ENCODE measurements at regions not wholly inside any gene's neighbourhood (a gene's known extent, or its start where the extent isn't known, plus 50 kb on each side); places are given as distances from the start of the nearest gene placed in this dataset.
"Not testable (repeated sequence)": the region's sequence is repeated elsewhere in the genome, so short reads cannot be mapped to it uniquely, and the experiment has no call there.

GRCh38 chr13:62418376-62418775 is 1002.7 kb upstream of the PCDH20 start:
- 52% methylated on average over 4 of the region's 4 CpGs for WGBS
- TF ChIP-seq EP300 (IDR thresholded peaks at IDR 0.05) (no peak), POLR2A (IDR thresholded peaks at IDR 0.05) (no peak), POLR2AphosphoS5 (IDR thresholded peaks at IDR 0.05) (no peak)
- TF ChIP-seq, protein P1, sequence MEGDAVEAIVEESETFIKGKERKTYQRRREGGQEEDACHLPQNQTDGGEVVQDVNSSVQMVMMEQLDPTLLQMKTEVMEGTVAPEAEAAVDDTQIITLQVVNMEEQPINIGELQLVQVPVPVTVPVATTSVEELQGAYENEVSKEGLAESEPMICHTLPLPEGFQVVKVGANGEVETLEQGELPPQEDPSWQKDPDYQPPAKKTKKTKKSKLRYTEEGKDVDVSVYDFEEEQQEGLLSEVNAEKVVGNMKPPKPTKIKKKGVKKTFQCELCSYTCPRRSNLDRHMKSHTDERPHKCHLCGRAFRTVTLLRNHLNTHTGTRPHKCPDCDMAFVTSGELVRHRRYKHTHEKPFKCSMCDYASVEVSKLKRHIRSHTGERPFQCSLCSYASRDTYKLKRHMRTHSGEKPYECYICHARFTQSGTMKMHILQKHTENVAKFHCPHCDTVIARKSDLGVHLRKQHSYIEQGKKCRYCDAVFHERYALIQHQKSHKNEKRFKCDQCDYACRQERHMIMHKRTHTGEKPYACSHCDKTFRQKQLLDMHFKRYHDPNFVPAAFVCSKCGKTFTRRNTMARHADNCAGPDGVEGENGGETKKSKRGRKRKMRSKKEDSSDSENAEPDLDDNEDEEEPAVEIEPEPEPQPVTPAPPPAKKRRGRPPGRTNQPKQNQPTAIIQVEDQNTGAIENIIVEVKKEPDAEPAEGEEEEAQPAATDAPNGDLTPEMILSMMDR (IDR thresholded peaks at IDR 0.05) = no peak

DNA sequence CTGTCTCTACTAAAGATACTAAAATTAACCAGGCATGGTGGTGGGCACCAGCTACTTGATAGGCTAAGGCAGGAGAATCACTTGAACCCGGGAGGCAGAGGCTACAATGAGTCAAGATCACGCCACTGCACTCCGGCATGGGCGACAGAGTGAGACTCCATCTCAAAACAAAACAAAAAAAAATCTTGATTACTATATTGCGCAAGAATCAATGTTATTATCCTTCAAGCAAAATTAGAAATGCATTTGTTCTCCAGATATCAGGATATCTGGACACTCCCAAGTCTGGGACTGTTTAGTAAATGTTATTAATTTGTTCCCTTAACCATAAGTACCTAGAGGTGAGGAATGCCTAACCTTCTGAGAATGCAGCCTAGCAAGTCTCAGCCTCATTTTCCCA is 992.2 kb upstream of the PCDH20 start:
- H3K27ac ChIP-seq = no peak overlapping the region
- no peak for DNase-seq (ENCODE audit: low spot score in 2 of 2)
- no peaks in the 10 kb centered on the region for H3K9me3 ChIP-seq
- TF ChIP-seq POLR2AphosphoS5 (IDR thresholded peaks at IDR 0.05) = no peak
- TF ChIP-seq, protein P1 (IDR thresholded peaks at IDR 0.05) = no peak
- TF ChIP-seq EP300 (IDR thresholded peaks at IDR 0.05) = no peak
- no peak for TF ChIP-seq POLR2A (IDR thresholded peaks at IDR 0.05)
- H3K4me1 ChIP-seq = no peaks in the 10 kb centered on the region
- no peaks in the 10 kb centered on the region for H3K36me3 ChIP-seq
- H3K4me3 ChIP-seq = no peak overlapping the region
- no peaks in the 10 kb centered on the region for H3K27me3 ChIP-seq
- WGBS = 97% methylated on average over 5 of the region's 5 CpGs

More at GRCh38 chr13:62418376-62418775, 1002.7 kb upstream of the PCDH20 start:
- H3K4me3 ChIP-seq = no peak overlapping the region
- H3K9me3 ChIP-seq = no peaks in the 10 kb centered on the region
- H3K27ac ChIP-seq = no peak overlapping the region
- DNase-seq (ENCODE audit: low spot score in 2 of 2) = no peak
- no peaks in the 10 kb centered on the region for H3K27me3 ChIP-seq
- no peaks in the 10 kb centered on the region for H3K36me3 ChIP-seq
- no peaks in the 10 kb centered on the region for H3K4me1 ChIP-seq

- H3K27me3 ChIP-seq = no peaks in the 10 kb centered on the region
- no peaks in the 10 kb centered on the region for H3K4me1 ChIP-seq
- H3K36me3 ChIP-seq = no peaks in the 10 kb centered on the region
- no peak overlapping the region for H3K27ac ChIP-seq
- WGBS = 88% methylated on average over 2 of the region's 2 CpGs
- H3K4me3 ChIP-seq = no peak overlapping the region
- TF ChIP-seq EP300 (IDR thresholded peaks at IDR 0.05) (no peak), POLR2AphosphoS5 (IDR thresholded peaks at IDR 0.05) (no peak), POLR2A (IDR thresholded peaks at IDR 0.05) (no peak)
- TF ChIP-seq, protein P1 (IDR thresholded peaks at IDR 0.05) = no peak
- H3K9me3 ChIP-seq = no peaks in the 10 kb centered on the region
- no peak for DNase-seq (ENCODE audit: low spot score in 2 of 2)
Measured at GRCh38 chr13:62388515-62388914, 972.9 kb upstream of the PCDH20 start.

DNA sequence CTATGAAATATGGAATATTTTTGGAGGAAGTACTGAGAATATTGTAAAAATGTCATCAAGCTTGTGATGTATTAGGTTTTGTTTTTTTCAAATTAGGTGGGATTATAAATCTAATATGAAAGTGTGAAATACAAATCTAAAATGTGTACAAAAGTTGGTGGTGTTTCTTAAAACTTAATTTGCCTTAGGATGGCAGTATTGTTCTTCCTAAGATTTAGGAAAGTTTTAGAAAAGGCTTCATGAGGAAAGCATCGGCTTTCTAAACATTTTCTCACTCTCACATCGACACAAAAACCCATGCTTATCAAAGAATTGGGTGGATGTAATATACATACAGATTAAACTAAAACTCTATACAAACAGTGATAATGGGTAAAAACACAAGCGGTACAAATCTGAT is 972.0 kb upstream of the PCDH20 start:
- no peak for DNase-seq (ENCODE audit: low spot score in 2 of 2)
- TF ChIP-seq EP300 (IDR thresholded peaks at IDR 0.05) = no peak
- no peak for TF ChIP-seq POLR2A (IDR thresholded peaks at IDR 0.05)
- TF ChIP-seq, protein P1 (IDR thresholded peaks at IDR 0.05) = no peak
- TF ChIP-seq POLR2AphosphoS5 (IDR thresholded peaks at IDR 0.05) = no peak
- Histone ChIP-seq H3K9me3 (no peaks in the 10 kb centered on the region), H3K4me1 (no peaks in the 10 kb centered on the region), H3K27ac (no peak overlapping the region), H3K27me3 (no peaks in the 10 kb centered on the region), H3K36me3 (no peaks in the 10 kb centered on the region), H3K4me3 (no peak overlapping the region)
- WGBS = 46% methylated on average over 3 of the region's 3 CpGs

- not testable (repeated sequence) for H3K4me1 ChIP-seq; DNase-seq (ENCODE audit: low spot score in 2 of 2); H3K36me3 ChIP-seq; H3K9me3 ChIP-seq; H3K27ac ChIP-seq; H3K27me3 ChIP-seq; H3K4me3 ChIP-seq
- WGBS = no CpG with 5 or more reads among the region's 21 CpGs
Measured at GRCh38 chr13:62379241-62379640, 963.6 kb upstream of the PCDH20 start.

- WGBS = 36% methylated on average over 1 of the region's 1 CpG
- no peaks in the 10 kb centered on the region for H3K9me3 ChIP-seq
- TF ChIP-seq EP300 (IDR thresholded peaks at IDR 0.05) (no peak), POLR2A (IDR thresholded peaks at IDR 0.05) (no peak), POLR2AphosphoS5 (IDR thresholded peaks at IDR 0.05) (no peak)
- TF ChIP-seq, protein P1 (IDR thresholded peaks at IDR 0.05) = no peak
- H3K36me3 ChIP-seq = no peaks in the 10 kb centered on the region
- H3K27me3 ChIP-seq = no peaks in the 10 kb centered on the region
- no peak overlapping the region for H3K27ac ChIP-seq
- H3K4me1 ChIP-seq = no peaks in the 10 kb centered on the region
- no peak for DNase-seq (ENCODE audit: low spot score in 2 of 2)
- no peak overlapping the region for H3K4me3 ChIP-seq
Measured at GRCh38 chr13:62377838-62378237, 962.2 kb upstream of the PCDH20 start.

Data from suprapubic skin (tissue), 4 donors.